HUES6 (cell line): ENCODE measurements at regions not wholly inside any gene's neighbourhood (a gene's known extent, or its start where the extent isn't known, plus 50 kb on each side); places are given as distances from the start of the nearest gene placed in this dataset.

Experiments used
- H3K27ac ChIP-seq: 2 replicates; pipeline ENCODE4 v1.7.0; 2013; ENCODE audit warnings: low read depth, mild to moderate bottlenecking, low read length, inconsistent platforms
- H3K27me3 ChIP-seq: 2 replicates; pipeline ENCODE4 v1.6.1; 2013; ENCODE audit warnings: low read length; ENCODE audit not compliant: control insufficient read depth, insufficient read depth
- H3K36me3 ChIP-seq: 2 replicates; pipeline ENCODE4 v1.6.1; 2013; ENCODE audit warnings: low read length; ENCODE audit not compliant: control insufficient read depth, insufficient read depth
- H3K4me1 ChIP-seq: 2 replicates; pipeline ENCODE4 v1.6.1; 2013; ENCODE audit warnings: low read length; ENCODE audit not compliant: control insufficient read depth, insufficient read depth
- H3K4me3 ChIP-seq: 2 replicates; pipeline ENCODE4 v1.5.1; 2013; ENCODE audit warnings: low read depth, low read length
- H3K9ac ChIP-seq: one replicate; pipeline ENCODE4 v1.6.1; 2013; ENCODE audit warnings: mild to moderate bottlenecking, low read length
- H3K9me3 ChIP-seq: 2 replicates; pipeline ENCODE4 v1.6.1; 2013; ENCODE audit warnings: low read depth, low read length; ENCODE audit not compliant: control insufficient read depth, insufficient read depth

DNA sequence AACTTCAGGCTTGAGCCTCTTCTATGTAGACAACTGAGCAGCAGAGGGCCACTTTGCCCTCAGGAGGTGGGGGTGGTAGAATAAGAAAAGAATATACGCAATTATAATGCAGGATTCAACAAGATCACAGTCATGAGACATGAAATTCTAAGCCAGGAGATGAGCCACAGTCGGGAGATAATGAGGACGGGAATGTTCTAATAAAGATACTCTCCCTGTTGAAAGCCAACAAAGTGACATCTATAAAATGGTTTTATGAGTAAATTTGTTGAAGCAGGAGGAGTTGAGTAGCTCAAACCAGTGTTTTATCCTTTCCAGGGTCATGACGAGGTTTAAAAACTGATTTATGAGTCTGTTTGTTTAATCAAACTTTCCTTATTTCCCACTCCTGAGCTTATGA is 152.0 kb upstream of the SERP2 start:
- Histone ChIP-seq H3K9me3 (no peaks in the 10 kb centered on the region), H3K27ac (no peak overlapping the region), H3K9ac (no peak overlapping the region), H3K27me3 (no peaks in the 10 kb centered on the region), H3K4me1 (no peaks in the 10 kb centered on the region), H3K4me3 (no peak overlapping the region), H3K36me3 (no peaks in the 10 kb centered on the region)

GRCh38 chr13:44223770-44224444 is 149.7 kb upstream of the SERP2 start:
- Histone ChIP-seq H3K4me1 (no peaks in the 10 kb centered on the region), H3K4me3 (no peak overlapping the region), H3K27ac (no peak overlapping the region), H3K9ac (no peak overlapping the region), H3K36me3 (no peaks in the 10 kb centered on the region), H3K27me3 (no peaks in the 10 kb centered on the region), H3K9me3 (no peaks in the 10 kb centered on the region)

DNA sequence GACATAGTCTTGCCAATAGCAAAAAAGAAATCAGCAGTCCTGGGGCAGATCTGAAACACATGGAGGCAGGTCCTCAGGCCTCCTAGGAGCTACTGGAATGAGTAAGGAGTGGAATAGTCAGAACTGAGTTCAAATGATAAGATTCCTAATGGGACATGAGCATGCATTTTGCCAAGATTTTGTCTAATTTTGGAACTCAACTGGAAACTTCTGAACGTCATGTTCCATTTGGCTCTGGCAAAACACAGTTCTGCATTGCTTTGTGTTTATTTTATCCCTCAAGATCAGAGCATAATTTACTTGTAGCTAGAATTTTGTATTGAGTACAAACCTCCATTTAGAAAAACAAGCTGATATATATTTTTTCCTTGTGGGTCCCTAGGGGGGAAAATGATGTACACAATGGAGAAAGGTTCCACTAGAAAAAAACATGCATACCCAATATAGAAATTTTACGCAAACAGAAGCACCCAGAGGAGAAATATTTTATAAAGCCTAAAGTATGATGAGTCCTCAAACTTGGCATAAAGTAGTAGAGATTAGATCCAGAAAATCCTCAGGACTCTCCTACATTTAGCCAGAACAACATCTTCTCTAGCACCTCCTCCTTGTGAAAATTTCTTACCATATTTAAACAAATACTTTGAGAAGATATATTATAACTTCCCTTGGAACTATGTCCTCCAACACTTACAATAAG is 149.0 kb upstream of the SERP2 start:
- no peaks in the 10 kb centered on the region for H3K9me3 ChIP-seq
- no peaks in the 10 kb centered on the region for H3K27me3 ChIP-seq
- H3K36me3 ChIP-seq, result no peaks in the 10 kb centered on the region
- no peak overlapping the region for H3K4me3 ChIP-seq
- no peak overlapping the region for H3K27ac ChIP-seq
- no peaks in the 10 kb centered on the region for H3K4me1 ChIP-seq
- H3K9ac ChIP-seq, result no peak overlapping the region

DNA sequence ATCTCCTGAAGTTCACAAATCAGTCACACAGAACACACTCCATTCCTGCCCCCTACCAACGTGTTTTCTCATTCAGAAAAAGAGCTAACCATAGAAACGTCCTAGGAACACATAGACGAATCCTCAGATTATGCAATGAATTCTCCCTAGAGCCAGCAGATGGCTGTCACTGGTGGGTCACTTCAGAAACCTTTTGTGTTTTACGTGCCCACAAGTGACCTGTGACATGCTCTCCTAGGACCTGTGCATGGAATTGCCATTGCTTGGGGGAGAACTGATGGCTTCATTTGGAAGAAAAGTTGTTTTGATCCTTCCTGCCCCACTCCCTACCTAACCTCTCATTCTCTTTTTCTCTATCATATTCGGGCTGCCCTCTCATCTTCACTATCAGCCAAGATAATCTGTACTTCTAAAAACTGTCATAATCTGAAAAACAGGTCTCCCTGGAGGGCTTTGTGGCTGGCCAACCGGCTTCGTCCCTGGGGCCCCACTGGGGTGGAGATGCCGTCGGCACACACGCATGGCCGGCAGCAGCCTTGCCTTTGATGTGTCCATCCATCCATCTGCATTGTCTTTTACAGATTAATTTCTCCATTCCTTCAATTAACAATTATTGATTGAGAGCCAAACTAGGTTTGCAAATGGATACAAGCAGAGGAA is 144.1 kb upstream of the SERP2 start:
- no peak overlapping the region for H3K4me3 ChIP-seq
- H3K9ac ChIP-seq, result no peak overlapping the region
- H3K27ac ChIP-seq, result no peak overlapping the region
- H3K9me3 ChIP-seq, result no peaks in the 10 kb centered on the region
- peaks cover 17% of the 10 kb centered on the region for H3K4me1 ChIP-seq
- H3K27me3 ChIP-seq, result no peaks in the 10 kb centered on the region
- H3K36me3 ChIP-seq, result no peaks in the 10 kb centered on the region

DNA sequence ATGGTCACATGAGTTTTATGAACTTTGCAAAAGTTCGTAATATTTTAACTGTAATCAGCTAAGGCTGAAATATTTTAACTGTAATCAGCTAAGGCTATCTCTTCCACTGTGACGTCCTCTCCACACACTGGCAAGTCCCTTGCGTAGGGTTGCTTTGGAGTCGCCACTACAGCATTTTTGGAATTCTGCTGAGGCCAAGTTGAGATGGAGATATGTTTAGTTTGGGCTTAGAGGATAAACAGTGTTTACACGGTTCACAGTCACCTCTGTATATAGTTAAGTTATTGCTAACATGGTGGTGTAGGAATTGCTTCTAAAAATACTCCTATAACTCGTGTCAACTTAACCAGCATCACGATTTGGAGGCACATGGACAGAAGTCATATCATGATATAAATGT is 143.6 kb upstream of the SERP2 start:
- no peaks in the 10 kb centered on the region for H3K27me3 ChIP-seq
- no peak overlapping the region for H3K9ac ChIP-seq
- H3K4me3 ChIP-seq, result no peak overlapping the region
- H3K9me3 ChIP-seq, result no peaks in the 10 kb centered on the region
- H3K27ac ChIP-seq, result no peak overlapping the region
- no peaks in the 10 kb centered on the region for H3K36me3 ChIP-seq
- H3K4me1 ChIP-seq, result peaks cover 17% of the 10 kb centered on the region

GRCh38 chr13:44230736-44231135 is 142.9 kb upstream of the SERP2 start:
- Histone ChIP-seq H3K27ac (no peak overlapping the region), H3K27me3 (no peaks in the 10 kb centered on the region), H3K4me1 (peaks cover 17% of the 10 kb centered on the region)

DNA sequence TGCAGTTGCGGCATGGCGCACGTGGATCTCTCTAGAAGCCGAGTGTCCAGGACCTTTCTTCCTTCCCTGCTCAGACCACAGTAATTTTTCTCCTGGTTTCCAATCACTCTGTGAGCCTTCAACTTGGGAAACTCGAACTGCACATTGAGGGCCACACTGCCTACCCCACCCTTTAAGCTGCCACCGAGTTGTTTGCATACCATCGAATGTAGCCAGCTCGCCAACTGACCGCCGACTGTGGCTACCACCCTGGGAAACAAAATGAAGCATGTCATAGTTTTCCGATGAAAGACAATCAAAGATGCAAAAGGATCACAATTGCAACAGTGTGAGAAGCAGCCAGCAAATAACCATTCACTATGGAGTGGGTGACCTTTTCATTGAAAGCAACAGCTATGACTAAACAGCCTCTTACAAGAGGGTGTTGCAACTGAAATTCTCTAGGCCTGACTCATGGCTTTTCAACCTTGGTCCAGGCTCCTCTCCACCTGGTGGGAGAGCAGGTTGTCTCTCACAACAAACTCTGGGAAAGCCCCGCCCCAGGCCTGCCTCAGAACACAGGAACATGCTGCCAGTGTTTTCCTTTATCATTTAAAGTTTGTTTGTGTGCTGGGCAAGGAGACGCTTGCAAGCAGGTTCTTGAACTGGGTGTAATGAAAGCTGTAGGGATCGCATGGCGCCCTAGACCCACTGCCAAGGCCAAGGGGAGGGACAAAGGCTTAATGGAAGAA is 141.7 kb upstream of the SERP2 start:
- Histone ChIP-seq H3K27me3 (no peaks in the 10 kb centered on the region), H3K9me3 (no peaks in the 10 kb centered on the region), H3K9ac (peak overlapping the region; percentile 36), H3K27ac (peak overlapping the region; percentile 78; the same call in 1 of the 2 replicates), H3K4me1 (peaks cover 17% of the 10 kb centered on the region), H3K36me3 (no peaks in the 10 kb centered on the region), H3K4me3 (0 out of 2 replicates have a peak overlapping the region, but pooled peaks have one; percentile 7)

More at GRCh38 chr13:44230736-44231135, 142.9 kb upstream of the SERP2 start:
- H3K9ac ChIP-seq, result no peak overlapping the region
- H3K4me3 ChIP-seq, result no peak overlapping the region
- H3K36me3 ChIP-seq, result no peaks in the 10 kb centered on the region
- no peaks in the 10 kb centered on the region for H3K9me3 ChIP-seq

DNA sequence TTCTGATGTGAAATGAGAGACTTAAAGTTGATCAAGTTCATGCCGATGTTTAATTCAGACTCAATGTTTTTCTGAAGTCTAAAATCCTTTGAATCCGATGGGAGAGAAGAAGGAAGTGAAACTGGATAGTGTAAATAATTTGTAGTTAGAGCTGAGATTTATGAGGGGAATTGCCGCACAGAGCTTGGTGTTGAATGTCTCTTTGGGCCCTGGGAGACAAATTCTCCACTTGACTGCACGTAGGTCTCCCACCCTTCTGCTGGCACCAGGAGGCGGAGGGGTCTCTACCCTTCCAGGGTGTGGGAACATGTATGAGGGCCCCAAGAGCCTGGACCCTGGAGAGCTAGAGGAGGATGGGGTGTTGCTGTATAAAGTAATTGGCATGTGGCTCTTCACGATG is 140.8 kb upstream of the SERP2 start:
- Histone ChIP-seq H3K36me3 (no peaks in the 10 kb centered on the region), H3K4me3 (no peak overlapping the region), H3K9ac (no peak overlapping the region), H3K4me1 (peaks cover 17% of the 10 kb centered on the region), H3K27ac (no peak overlapping the region), H3K9me3 (no peaks in the 10 kb centered on the region), H3K27me3 (no peaks in the 10 kb centered on the region)

GRCh38 chr13:44234566-44234965 is 139.1 kb upstream of the SERP2 start:
- H3K27ac ChIP-seq, result no peak overlapping the region
- no peaks in the 10 kb centered on the region for H3K9me3 ChIP-seq
- H3K4me1 ChIP-seq, result peaks cover 17% of the 10 kb centered on the region
- H3K36me3 ChIP-seq, result no peaks in the 10 kb centered on the region
- no peak overlapping the region for H3K9ac ChIP-seq
- no peaks in the 10 kb centered on the region for H3K27me3 ChIP-seq
- no peak overlapping the region for H3K4me3 ChIP-seq

GRCh38 chr13:44236370-44236769 is 137.3 kb upstream of the SERP2 start:
- peaks cover 16% of the 10 kb centered on the region for H3K4me1 ChIP-seq
- H3K9ac ChIP-seq, result no peak overlapping the region
- H3K27me3 ChIP-seq, result no peaks in the 10 kb centered on the region
- H3K9me3 ChIP-seq, result no peaks in the 10 kb centered on the region
- H3K4me3 ChIP-seq, result no peak overlapping the region
- H3K36me3 ChIP-seq, result no peaks in the 10 kb centered on the region
- H3K27ac ChIP-seq, result no peak overlapping the region
